HCT116 (cell line): ENCODE measurements at regions not wholly inside any gene's neighbourhood (a gene's known extent, or its start where the extent isn't known, plus 50 kb on each side); places are given as distances from the start of the nearest gene placed in this dataset.

Source experiments
- ATF3 ChIP-seq: IDR thresholded peaks from 2 replicates; pipeline ENCODE4 v1.6.1; 2012
- EGR1 ChIP-seq: IDR thresholded peaks from 2 replicates; pipeline ENCODE4 v1.6.1; 2012; ENCODE audit warnings: low read depth
- EZH2 ChIP-seq: fragments of 200-600 bp; sonication (generic); IDR thresholded peaks from 2 replicates; pipeline ENCODE4 v1.6.1; 2017; ENCODE audit warnings: antibody characterized with exemption, mixed run types
- EZH2phosphoT487 ChIP-seq: fragments of 200-600 bp; IDR thresholded peaks from 2 replicates; pipeline ENCODE4 v1.6.1; 2018; ENCODE audit warnings: antibody characterized with exemption, borderline replicate concordance
- FOSL1 ChIP-seq: IDR thresholded peaks from 2 replicates; pipeline ENCODE4 v1.6.1; 2012; ENCODE audit warnings: low read depth
- MAX ChIP-seq: IDR thresholded peaks from 2 replicates; pipeline ENCODE4 v1.6.1; 2012
- POLR2A ChIP-seq: IDR thresholded peaks from 2 replicates; pipeline ENCODE4 v1.7.0; 2011; ENCODE audit warnings: borderline replicate concordance; ENCODE audit not compliant: insufficient read depth, insufficient read length; ENCODE audit errors: extremely low read depth
- RAD21 ChIP-seq: IDR thresholded peaks from 2 replicates; pipeline ENCODE4 v1.6.1; 2012; ENCODE audit warnings: low read depth, mild to moderate bottlenecking
- SP1 ChIP-seq: IDR thresholded peaks from 2 replicates; pipeline ENCODE4 v1.6.1; 2012; ENCODE audit warnings: low read depth
- YY1 ChIP-seq: IDR thresholded peaks from 2 replicates; pipeline ENCODE4 v1.6.1; 2011; ENCODE audit warnings: low read length, low read depth, moderate library complexity, mild to moderate bottlenecking; ENCODE audit not compliant: insufficient replicate concordance; ENCODE audit errors: extremely low read depth
- ZNF274 ChIP-seq: fragments of 200-500 bp; sonication (Bioruptor generic); IDR thresholded peaks from 2 replicates; pipeline ENCODE4 v1.6.1; 2014; ENCODE audit warnings: mild to moderate bottlenecking, low read depth, low read length, inconsistent platforms
- TF ChIP-seq, protein P1 (sequence below): IDR thresholded peaks from 2 replicates; pipeline ENCODE4 v1.6.1; 2012; ENCODE audit warnings: low read depth
- TF ChIP-seq, protein P2 (sequence below), 3 experiments: fragments of 200-600 bp in 1 of 3; sonication (generic) in 1 of 3; IDR thresholded peaks in 2 of 3; conservative IDR thresholded peaks in 1 of 3; 2 replicates each; pipeline ENCODE4 v1.5.1; 2012 to 2017; ENCODE audit warnings: low read depth in 2 of 3, low read length in 2 of 3, antibody characterized with exemption in 1 of 3, borderline replicate concordance in 1 of 3, control low read depth in 1 of 3, mild to moderate bottlenecking in 1 of 3, mixed read lengths in 1 of 3, mixed run types in 1 of 3, moderate library complexity in 1 of 3; ENCODE audit not compliant: insufficient read depth in 1 of 3

DNA sequence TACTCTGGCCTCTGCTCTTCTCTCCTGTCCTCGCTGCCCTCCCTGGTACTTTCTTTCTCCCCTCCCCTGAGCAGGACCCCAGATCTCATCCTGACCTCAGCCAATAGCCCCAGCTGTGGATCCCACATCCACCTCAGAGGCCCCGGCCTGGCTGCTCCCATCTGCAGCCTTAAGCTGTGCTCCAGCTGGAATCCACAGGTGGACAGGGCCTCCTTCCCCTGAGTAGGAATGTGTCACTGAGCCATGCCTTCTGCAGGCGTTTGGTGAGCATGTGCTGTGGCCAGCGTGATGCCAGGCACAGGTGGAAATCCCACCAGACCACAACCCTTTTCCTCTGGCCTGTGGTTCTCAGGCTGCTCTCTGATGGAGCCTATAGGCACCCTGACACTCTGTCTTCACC is 68.9 kb downstream of the C5orf15 start:
- TF ChIP-seq, protein P1, sequence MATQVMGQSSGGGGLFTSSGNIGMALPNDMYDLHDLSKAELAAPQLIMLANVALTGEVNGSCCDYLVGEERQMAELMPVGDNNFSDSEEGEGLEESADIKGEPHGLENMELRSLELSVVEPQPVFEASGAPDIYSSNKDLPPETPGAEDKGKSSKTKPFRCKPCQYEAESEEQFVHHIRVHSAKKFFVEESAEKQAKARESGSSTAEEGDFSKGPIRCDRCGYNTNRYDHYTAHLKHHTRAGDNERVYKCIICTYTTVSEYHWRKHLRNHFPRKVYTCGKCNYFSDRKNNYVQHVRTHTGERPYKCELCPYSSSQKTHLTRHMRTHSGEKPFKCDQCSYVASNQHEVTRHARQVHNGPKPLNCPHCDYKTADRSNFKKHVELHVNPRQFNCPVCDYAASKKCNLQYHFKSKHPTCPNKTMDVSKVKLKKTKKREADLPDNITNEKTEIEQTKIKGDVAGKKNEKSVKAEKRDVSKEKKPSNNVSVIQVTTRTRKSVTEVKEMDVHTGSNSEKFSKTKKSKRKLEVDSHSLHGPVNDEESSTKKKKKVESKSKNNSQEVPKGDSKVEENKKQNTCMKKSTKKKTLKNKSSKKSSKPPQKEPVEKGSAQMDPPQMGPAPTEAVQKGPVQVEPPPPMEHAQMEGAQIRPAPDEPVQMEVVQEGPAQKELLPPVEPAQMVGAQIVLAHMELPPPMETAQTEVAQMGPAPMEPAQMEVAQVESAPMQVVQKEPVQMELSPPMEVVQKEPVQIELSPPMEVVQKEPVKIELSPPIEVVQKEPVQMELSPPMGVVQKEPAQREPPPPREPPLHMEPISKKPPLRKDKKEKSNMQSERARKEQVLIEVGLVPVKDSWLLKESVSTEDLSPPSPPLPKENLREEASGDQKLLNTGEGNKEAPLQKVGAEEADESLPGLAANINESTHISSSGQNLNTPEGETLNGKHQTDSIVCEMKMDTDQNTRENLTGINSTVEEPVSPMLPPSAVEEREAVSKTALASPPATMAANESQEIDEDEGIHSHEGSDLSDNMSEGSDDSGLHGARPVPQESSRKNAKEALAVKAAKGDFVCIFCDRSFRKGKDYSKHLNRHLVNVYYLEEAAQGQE = no peak
- TF ChIP-seq FOSL1 (no peak), RAD21 (no peak), POLR2A (no peak), MAX (no peak), ZNF274 (no peak), EZH2 (no peak), EZH2phosphoT487 (no peak), SP1 (no peak), EGR1 (no peak), YY1 (no peak), ATF3 (no peak)
- TF ChIP-seq, protein P2, sequence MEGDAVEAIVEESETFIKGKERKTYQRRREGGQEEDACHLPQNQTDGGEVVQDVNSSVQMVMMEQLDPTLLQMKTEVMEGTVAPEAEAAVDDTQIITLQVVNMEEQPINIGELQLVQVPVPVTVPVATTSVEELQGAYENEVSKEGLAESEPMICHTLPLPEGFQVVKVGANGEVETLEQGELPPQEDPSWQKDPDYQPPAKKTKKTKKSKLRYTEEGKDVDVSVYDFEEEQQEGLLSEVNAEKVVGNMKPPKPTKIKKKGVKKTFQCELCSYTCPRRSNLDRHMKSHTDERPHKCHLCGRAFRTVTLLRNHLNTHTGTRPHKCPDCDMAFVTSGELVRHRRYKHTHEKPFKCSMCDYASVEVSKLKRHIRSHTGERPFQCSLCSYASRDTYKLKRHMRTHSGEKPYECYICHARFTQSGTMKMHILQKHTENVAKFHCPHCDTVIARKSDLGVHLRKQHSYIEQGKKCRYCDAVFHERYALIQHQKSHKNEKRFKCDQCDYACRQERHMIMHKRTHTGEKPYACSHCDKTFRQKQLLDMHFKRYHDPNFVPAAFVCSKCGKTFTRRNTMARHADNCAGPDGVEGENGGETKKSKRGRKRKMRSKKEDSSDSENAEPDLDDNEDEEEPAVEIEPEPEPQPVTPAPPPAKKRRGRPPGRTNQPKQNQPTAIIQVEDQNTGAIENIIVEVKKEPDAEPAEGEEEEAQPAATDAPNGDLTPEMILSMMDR (IDR thresholded peaks at IDR 0.05 in 2 of 3, conservative IDR thresholded peaks at IDR 0.05 in 1 of 3; ENCODE audit: borderline replicate concordance in 1 of 3, insufficient read depth in 1 of 3, low read depth in 2 of 3, low read length in 2 of 3) = no peak
